ENCODE measurements at regions not wholly inside any gene's neighbourhood (a gene's known extent, or its start where the extent isn't known, plus 50 kb on each side); places are given as distances from the start of the nearest gene placed in this dataset.
"Not testable (repeated sequence)": the region's sequence is repeated elsewhere in the genome, so short reads cannot be mapped to it uniquely, and the experiment has no call there.

DNA sequence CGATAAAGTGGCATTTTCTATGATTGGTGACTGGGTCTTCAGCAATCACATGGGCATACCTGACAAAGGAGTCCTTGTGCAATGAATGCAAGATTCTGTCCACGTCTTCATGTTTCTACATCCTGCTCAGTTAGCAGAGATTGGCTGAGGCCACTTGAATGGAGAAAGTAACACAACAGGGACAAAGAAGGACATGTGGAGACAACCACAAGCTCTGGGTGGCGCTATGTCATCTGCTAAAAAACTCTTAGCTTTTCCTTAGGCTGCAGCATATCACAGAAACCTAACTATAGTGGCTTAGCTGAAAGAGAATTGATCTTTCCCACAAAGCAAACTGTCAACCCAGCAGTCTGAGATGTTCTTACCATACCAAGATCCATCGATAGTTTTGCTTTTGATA lies 1109.7 kb downstream of the SOCS6 start:
- Histone ChIP-seq H3K27me3 (ENCODE audit: control insufficient read depth in 3 of 3, insufficient read depth in 3 of 3, low read length in 3 of 3) (no peaks in the 10 kb centered on the region), H3K4me1 (ENCODE audit: control insufficient read depth in 3 of 3, insufficient read depth in 3 of 3, low read length in 3 of 3) (no peaks in the 10 kb centered on the region), H3K27ac (ENCODE audit: low read depth, low read length) (no peak overlapping the region), H3K9ac (ENCODE audit: low read depth in 1 of 3, low read length in 3 of 3) (no peak overlapping the region), H3K4me3 (ENCODE audit: low read length in 3 of 3) (no peak overlapping the region), H3K9me3 (ENCODE audit: control insufficient read depth in 3 of 3, low read length in 3 of 3) (no peaks in the 10 kb centered on the region), H3K36me3 (ENCODE audit: control insufficient read depth in 3 of 3, insufficient read depth in 3 of 3, low read length in 3 of 3) (no peaks in the 10 kb centered on the region)

DNA sequence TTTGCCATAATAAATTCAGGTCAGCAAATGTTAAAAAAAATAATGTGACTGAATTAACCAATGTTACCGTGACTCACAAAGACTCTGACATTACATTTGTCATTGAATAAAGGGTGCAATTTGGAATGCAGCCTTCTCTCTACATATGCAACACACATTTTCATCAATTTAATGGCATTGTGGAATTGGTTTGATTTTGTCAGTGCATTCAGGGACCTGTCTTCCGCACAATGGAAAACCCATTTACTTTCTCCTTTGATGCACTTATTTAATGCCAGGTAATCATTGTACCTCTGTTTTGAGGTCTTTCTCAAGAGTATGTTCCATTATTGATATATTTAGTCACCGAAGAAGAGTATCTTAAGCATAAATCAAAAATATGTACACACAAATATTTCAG lies 1099.3 kb downstream of the SOCS6 start:
- H3K27me3 ChIP-seq (ENCODE audit: control insufficient read depth in 3 of 3, insufficient read depth in 3 of 3, low read length in 3 of 3): no peaks in the 10 kb centered on the region
- no peak overlapping the region for H3K27ac ChIP-seq (ENCODE audit: low read depth, low read length)
- H3K9me3 ChIP-seq (ENCODE audit: control insufficient read depth in 3 of 3, low read length in 3 of 3): no peaks in the 10 kb centered on the region
- no peak overlapping the region for H3K9ac ChIP-seq (ENCODE audit: low read depth in 1 of 3, low read length in 3 of 3)
- no peaks in the 10 kb centered on the region for H3K36me3 ChIP-seq (ENCODE audit: control insufficient read depth in 3 of 3, insufficient read depth in 3 of 3, low read length in 3 of 3)
- H3K4me1 ChIP-seq (ENCODE audit: control insufficient read depth in 3 of 3, insufficient read depth in 3 of 3, low read length in 3 of 3): no peaks in the 10 kb centered on the region
- H3K4me3 ChIP-seq (ENCODE audit: low read length in 3 of 3): no peak overlapping the region

DNA sequence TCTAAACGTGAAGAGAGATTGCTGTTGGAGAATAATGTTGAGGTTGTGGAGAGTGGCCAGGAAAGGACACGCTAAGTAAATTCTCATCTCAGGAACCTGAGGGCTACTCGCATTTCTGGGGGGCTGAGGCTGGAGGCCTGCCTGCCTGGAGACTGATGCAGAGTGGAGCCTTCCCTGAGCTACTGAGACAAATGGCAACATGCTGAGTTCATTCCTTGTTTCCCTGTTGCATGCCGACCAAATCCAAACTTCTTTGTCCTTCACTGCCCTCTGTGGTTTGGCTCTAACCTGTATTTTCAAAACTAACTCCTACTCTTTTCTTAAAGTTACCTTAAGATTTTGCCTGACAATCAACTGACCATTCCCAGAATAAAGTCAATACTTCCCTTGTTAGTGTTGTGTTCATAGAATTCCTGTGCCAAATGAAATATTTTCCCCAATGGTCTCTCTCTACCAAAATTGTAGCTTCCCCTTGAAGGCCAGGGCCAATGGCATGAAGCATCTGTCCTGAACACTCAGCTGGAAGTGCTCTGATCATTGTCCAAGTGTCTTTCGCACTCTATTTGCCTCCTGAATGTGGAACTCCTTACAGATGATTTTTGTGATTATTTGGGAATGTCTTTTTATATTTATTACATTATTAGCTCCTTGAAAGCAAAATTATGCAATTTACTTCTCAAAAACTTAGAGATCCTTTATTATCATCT lies 1085.6 kb downstream of the SOCS6 start:
- H3K9me3 ChIP-seq (ENCODE audit: control insufficient read depth in 3 of 3, low read length in 3 of 3): no peaks in the 10 kb centered on the region
- no peaks in the 10 kb centered on the region for H3K36me3 ChIP-seq (ENCODE audit: control insufficient read depth in 3 of 3, insufficient read depth in 3 of 3, low read length in 3 of 3)
- H3K4me3 ChIP-seq (ENCODE audit: low read length in 3 of 3): no peak overlapping the region
- no peak overlapping the region for H3K9ac ChIP-seq (ENCODE audit: low read depth in 1 of 3, low read length in 3 of 3)
- no peaks in the 10 kb centered on the region for H3K4me1 ChIP-seq (ENCODE audit: control insufficient read depth in 3 of 3, insufficient read depth in 3 of 3, low read length in 3 of 3)
- H3K27ac ChIP-seq (ENCODE audit: low read depth, low read length): no peak overlapping the region
- H3K27me3 ChIP-seq (ENCODE audit: control insufficient read depth in 3 of 3, insufficient read depth in 3 of 3, low read length in 3 of 3): no peaks in the 10 kb centered on the region

DNA sequence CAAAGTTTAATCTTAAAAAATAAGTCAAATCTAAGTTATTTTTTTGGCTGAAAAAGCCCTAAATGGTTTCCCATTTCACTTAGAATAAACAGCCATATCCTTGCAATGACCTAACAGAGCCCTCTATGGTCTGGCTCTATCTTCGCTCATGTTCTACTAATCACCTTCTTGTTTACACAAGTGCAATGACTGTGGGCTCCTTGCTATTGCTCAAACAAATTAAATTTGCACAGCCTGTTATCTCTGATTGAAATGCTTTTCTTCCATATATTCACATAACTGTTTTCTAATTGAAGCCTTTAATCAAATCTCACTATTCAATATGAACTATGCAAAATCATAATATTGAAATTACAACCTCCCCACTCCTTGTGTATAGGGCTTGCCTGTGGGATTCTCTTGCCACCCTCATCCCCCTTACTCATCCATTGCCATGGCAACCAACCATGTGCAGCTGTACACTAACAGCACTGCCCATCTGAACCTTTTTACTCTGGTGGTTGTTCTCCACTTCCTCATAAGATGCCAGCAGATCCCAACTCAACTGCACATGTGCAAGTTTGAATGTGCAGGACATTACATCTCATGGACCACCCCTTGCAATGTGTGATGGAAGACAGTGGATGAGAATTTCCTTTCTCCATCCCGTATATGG lies 1083.2 kb downstream of the SOCS6 start:
- H3K27me3 ChIP-seq (ENCODE audit: control insufficient read depth in 3 of 3, insufficient read depth in 3 of 3, low read length in 3 of 3): no peaks in the 10 kb centered on the region
- H3K36me3 ChIP-seq (ENCODE audit: control insufficient read depth in 3 of 3, insufficient read depth in 3 of 3, low read length in 3 of 3): no peaks in the 10 kb centered on the region
- H3K9ac ChIP-seq (ENCODE audit: low read depth in 1 of 3, low read length in 3 of 3): no peak overlapping the region
- H3K4me3 ChIP-seq (ENCODE audit: low read length in 3 of 3): no peak overlapping the region
- peaks cover 0 to 1% (median 0%) of the 10 kb centered on the region in 3 donors for H3K9me3 ChIP-seq (ENCODE audit: control insufficient read depth in 3 of 3, low read length in 3 of 3)
- H3K27ac ChIP-seq (ENCODE audit: low read depth, low read length): no peak overlapping the region
- H3K4me1 ChIP-seq (ENCODE audit: control insufficient read depth in 3 of 3, insufficient read depth in 3 of 3, low read length in 3 of 3): no peaks in the 10 kb centered on the region

DNA sequence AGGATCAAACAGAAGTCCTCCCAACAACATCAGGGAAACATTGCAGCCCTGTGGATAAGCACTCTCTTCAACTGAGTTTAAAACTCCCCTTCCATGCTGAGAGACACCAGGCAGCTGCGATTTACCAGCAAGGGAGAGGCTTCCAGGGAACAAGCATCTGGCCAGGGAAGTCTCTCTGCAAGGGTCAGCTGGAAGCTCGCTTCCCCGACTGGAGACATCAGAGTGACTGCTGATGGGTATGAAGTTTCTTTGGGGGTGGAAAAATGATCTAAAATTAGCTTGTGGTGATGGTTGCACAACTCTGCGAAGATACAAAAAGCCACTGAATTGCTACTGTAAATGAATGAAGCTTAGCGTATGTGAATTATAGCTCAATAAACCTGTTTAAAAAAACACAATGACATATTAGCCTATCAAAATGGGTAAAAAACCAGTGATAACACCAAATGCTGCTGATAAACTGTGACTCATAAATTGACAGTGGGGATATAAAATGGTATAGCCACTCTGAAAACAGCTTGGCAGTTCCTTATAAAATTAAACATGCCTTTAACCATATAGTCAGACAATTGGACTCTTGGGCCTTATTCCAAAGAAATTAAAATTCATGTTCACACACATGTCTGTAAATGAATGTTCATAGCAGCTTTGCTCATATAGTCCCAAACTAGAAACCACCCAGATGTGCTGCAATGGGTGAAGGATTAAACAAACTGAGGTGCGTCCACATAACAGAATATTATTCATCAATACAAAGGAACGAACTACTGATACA lies 1082.0 kb downstream of the SOCS6 start:
- Histone ChIP-seq H3K36me3 (ENCODE audit: control insufficient read depth in 3 of 3, insufficient read depth in 3 of 3, low read length in 3 of 3) (no peaks in the 10 kb centered on the region), H3K4me1 (ENCODE audit: control insufficient read depth in 3 of 3, insufficient read depth in 3 of 3, low read length in 3 of 3) (no peaks in the 10 kb centered on the region), H3K9me3 (ENCODE audit: control insufficient read depth in 3 of 3, low read length in 3 of 3) (peaks cover 0 to 5% (median 0%) of the 10 kb centered on the region in 3 donors), H3K4me3 (ENCODE audit: low read length in 3 of 3) (no peak overlapping the region), H3K27ac (ENCODE audit: low read depth, low read length) (no peak overlapping the region), H3K27me3 (ENCODE audit: control insufficient read depth in 3 of 3, insufficient read depth in 3 of 3, low read length in 3 of 3) (no peaks in the 10 kb centered on the region), H3K9ac (ENCODE audit: low read depth in 1 of 3, low read length in 3 of 3) (no peak overlapping the region)

DNA sequence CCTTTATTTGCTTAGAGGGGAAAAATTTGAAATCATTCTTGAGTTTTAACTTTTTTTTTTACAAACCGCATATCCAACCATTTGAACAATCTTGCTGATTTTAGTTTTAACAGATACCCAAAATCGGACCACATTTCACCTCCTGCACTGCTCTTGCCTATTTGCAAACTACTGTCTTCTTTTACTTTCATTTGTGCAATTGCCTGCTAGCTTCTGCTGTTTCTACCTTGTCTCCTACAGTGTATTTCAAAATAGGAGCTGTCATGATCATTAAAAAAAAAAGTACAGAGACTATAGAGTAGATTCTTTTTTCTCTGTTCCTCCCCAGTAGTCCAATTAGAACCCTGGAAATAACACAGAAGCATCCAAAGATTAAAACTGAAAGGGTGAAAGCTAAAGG lies 1081.2 kb downstream of the SOCS6 start:
- no peak overlapping the region for H3K9ac ChIP-seq (ENCODE audit: low read depth in 1 of 3, low read length in 3 of 3)
- H3K36me3 ChIP-seq (ENCODE audit: control insufficient read depth in 3 of 3, insufficient read depth in 3 of 3, low read length in 3 of 3): no peaks in the 10 kb centered on the region
- no peaks in the 10 kb centered on the region for H3K4me1 ChIP-seq (ENCODE audit: control insufficient read depth in 3 of 3, insufficient read depth in 3 of 3, low read length in 3 of 3)
- H3K4me3 ChIP-seq (ENCODE audit: low read length in 3 of 3): no peak overlapping the region
- H3K9me3 ChIP-seq (ENCODE audit: control insufficient read depth in 3 of 3, low read length in 3 of 3): peaks cover 0 to 5% (median 0%) of the 10 kb centered on the region in 3 donors
- no peaks in the 10 kb centered on the region for H3K27me3 ChIP-seq (ENCODE audit: control insufficient read depth in 3 of 3, insufficient read depth in 3 of 3, low read length in 3 of 3)
- H3K27ac ChIP-seq (ENCODE audit: low read depth, low read length): no peak overlapping the region

DNA sequence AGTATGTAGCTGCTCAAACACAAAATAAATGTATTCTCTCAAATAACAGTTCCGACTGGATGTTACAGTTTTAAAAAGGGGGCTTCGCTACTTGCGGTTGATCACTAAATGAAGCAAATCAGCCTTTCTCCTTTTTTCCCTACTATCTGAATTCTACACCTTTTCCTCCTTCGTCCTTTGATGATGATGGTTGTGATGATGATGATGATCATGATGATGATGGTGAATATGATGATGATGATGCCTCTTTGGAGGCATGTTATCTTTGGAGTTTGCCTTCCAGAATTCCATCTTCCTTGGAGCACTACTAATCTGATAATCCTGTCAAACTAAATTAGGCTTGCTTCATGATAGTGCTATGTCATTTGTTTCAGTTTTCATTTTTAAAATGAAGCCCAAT lies 1073.3 kb downstream of the SOCS6 start:
- Histone ChIP-seq H3K27me3 (ENCODE audit: control insufficient read depth in 3 of 3, insufficient read depth in 3 of 3, low read length in 3 of 3) (no peaks in the 10 kb centered on the region), H3K4me3 (ENCODE audit: low read length in 3 of 3) (no peak overlapping the region), H3K9ac (ENCODE audit: low read depth in 1 of 3, low read length in 3 of 3) (no peak overlapping the region), H3K27ac (ENCODE audit: low read depth, low read length) (no peak overlapping the region), H3K4me1 (ENCODE audit: control insufficient read depth in 3 of 3, insufficient read depth in 3 of 3, low read length in 3 of 3) (no peaks in the 10 kb centered on the region), H3K36me3 (ENCODE audit: control insufficient read depth in 3 of 3, insufficient read depth in 3 of 3, low read length in 3 of 3) (no peaks in the 10 kb centered on the region), H3K9me3 (ENCODE audit: control insufficient read depth in 3 of 3, low read length in 3 of 3) (peaks cover 0 to 4% (median 0%) of the 10 kb centered on the region in 3 donors)

DNA sequence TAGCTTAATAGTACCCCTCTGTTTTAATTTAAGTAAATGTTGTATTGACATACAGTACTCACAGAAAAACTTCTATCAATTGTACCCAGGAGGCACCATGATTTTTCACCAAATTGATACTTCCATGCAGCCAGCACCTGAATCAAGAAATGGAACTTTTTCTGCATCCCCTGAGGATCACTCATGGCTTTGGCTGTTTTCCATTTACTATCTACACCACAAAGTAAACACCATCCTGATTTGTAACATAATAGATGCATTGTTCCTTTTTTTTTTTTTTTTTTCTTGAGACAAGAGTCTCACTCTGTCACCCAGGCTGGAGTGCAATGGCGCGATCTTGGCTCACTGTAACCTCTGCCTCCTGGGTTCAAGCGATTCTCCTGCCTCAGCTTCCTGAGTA lies 1066.8 kb downstream of the SOCS6 start:
- not testable (repeated sequence) for H3K27ac ChIP-seq (ENCODE audit: low read depth, low read length); H3K4me1 ChIP-seq (ENCODE audit: control insufficient read depth in 3 of 3, insufficient read depth in 3 of 3, low read length in 3 of 3); H3K9ac ChIP-seq (ENCODE audit: low read depth in 1 of 3, low read length in 3 of 3); H3K36me3 ChIP-seq (ENCODE audit: control insufficient read depth in 3 of 3, insufficient read depth in 3 of 3, low read length in 3 of 3); H3K9me3 ChIP-seq (ENCODE audit: control insufficient read depth in 3 of 3, low read length in 3 of 3); H3K27me3 ChIP-seq (ENCODE audit: control insufficient read depth in 3 of 3, insufficient read depth in 3 of 3, low read length in 3 of 3); H3K4me3 ChIP-seq (ENCODE audit: low read length in 3 of 3)

DNA sequence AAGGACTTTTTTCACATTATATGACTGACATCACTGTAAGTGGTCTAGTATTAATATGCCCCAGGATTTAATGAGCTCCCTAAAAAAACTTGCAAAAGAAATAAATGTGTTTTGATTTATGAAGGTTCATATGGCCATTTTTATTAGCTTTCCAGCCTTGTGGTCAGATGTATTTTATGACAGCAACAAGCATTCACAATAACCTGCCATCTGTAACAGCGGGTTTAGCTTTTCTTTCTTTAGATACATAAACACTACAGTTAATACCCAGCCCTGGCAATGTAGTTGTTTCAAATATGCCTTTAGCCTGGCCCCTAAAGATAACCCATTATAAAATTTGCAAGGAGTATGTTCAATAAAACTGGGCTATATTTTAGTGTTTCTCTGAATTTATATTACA lies 1063.8 kb downstream of the SOCS6 start:
- no peaks in the 10 kb centered on the region for H3K9me3 ChIP-seq (ENCODE audit: control insufficient read depth in 3 of 3, low read length in 3 of 3)
- no peak overlapping the region for H3K27ac ChIP-seq (ENCODE audit: low read depth, low read length)
- no peak overlapping the region for H3K4me3 ChIP-seq (ENCODE audit: low read length in 3 of 3)
- no peaks in the 10 kb centered on the region for H3K27me3 ChIP-seq (ENCODE audit: control insufficient read depth in 3 of 3, insufficient read depth in 3 of 3, low read length in 3 of 3)
- H3K4me1 ChIP-seq (ENCODE audit: control insufficient read depth in 3 of 3, insufficient read depth in 3 of 3, low read length in 3 of 3): no peaks in the 10 kb centered on the region
- no peak overlapping the region for H3K9ac ChIP-seq (ENCODE audit: low read depth in 1 of 3, low read length in 3 of 3)
- no peaks in the 10 kb centered on the region for H3K36me3 ChIP-seq (ENCODE audit: control insufficient read depth in 3 of 3, insufficient read depth in 3 of 3, low read length in 3 of 3)

DNA sequence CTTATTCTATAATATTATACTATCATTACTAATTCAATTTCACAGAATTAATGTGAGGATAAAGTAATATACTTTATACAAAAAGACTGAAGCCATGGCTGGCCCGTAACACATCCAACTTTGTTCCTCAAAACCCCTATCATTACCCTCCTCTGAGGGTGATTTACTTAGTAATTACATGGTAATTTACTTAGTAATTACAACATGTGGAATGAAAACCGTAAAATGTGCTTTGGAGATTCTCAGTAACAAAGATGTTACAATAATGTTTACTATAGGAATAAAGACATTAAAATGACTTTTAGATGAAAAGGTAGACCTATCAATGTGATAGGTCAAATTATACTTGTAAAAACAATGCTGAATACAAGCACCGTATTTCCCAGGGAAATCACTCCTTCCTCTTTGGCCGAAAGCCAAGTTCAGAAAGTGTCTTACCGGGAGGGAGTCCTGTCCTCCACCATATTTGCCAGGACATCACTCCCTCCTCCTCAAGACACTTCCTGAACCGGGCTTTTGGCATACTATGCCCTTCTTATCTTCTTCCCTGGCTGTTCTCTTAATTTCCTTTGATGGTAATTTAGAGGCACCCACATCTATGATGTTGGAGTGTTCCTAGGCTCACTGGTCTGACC lies 1047.8 kb downstream of the SOCS6 start:
- Histone ChIP-seq H3K36me3 (ENCODE audit: control insufficient read depth in 3 of 3, insufficient read depth in 3 of 3, low read length in 3 of 3) (no peaks in the 10 kb centered on the region), H3K9me3 (ENCODE audit: control insufficient read depth in 3 of 3, low read length in 3 of 3) (no peaks in the 10 kb centered on the region), H3K4me1 (ENCODE audit: control insufficient read depth in 3 of 3, insufficient read depth in 3 of 3, low read length in 3 of 3) (no peaks in the 10 kb centered on the region), H3K27me3 (ENCODE audit: control insufficient read depth in 3 of 3, insufficient read depth in 3 of 3, low read length in 3 of 3) (no peaks in the 10 kb centered on the region), H3K4me3 (ENCODE audit: low read length in 3 of 3) (no peak overlapping the region), H3K27ac (ENCODE audit: low read depth, low read length) (no peak overlapping the region), H3K9ac (ENCODE audit: low read depth in 1 of 3, low read length in 3 of 3) (no peak overlapping the region)

All from skeletal muscle tissue (tissue), 3 donors.